Adrenal gland (tissue), 5 donors: ENCODE measurements at regions not wholly inside any gene's neighbourhood (a gene's known extent, or its start where the extent isn't known, plus 50 kb on each side); places are given as distances from the start of the nearest gene placed in this dataset.

Experiments
- POLR2A ChIP-seq, 2 donors: fragments of 450-650 bp; IDR thresholded peaks; one replicate each; pipeline ENCODE4 v1.6.1; 2017; ENCODE audit warnings: antibody characterized with exemption in 2 of 2, mild to moderate bottlenecking in 2 of 2, moderate library complexity in 1 of 2
- TF ChIP-seq, protein P1 (sequence below), 6 experiments: fragments of 450-650 bp in 4 of 6; fragments of 200-600 bp in 2 of 6; sonication (generic) in 1 of 6; IDR thresholded peaks; 1 replicate in 5 of 6; 2 replicates in 1 of 6; pipeline versions ENCODE4 v1.5.1 to v1.8.0; 2016 to 2021; ENCODE audit warnings: antibody characterized with exemption in 6 of 6, mild to moderate bottlenecking in 2 of 6, moderate library complexity in 1 of 6
- donor health status: DM: no; HTN: no; CAD: no.

DNA sequence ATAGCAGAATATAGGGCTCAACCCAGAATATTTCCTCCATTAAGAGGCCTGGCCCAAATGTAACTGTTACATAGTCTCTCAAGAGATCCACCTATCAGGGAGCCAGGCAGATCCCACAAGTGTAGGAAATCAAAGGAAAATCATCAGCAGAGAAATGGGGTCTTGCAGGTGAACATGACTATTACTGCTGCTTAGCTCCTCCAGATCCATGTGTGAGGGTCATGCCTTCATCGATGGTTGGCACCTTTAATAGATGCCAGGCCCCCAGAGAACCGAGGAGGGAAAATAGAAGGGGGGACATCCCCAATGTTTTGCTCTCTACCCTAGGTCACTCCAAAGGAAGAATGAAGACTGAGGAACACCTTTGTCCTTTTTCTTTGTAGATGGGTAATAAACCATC is 1029.9 kb upstream of the CADM2 start:
- TF ChIP-seq, protein P1, sequence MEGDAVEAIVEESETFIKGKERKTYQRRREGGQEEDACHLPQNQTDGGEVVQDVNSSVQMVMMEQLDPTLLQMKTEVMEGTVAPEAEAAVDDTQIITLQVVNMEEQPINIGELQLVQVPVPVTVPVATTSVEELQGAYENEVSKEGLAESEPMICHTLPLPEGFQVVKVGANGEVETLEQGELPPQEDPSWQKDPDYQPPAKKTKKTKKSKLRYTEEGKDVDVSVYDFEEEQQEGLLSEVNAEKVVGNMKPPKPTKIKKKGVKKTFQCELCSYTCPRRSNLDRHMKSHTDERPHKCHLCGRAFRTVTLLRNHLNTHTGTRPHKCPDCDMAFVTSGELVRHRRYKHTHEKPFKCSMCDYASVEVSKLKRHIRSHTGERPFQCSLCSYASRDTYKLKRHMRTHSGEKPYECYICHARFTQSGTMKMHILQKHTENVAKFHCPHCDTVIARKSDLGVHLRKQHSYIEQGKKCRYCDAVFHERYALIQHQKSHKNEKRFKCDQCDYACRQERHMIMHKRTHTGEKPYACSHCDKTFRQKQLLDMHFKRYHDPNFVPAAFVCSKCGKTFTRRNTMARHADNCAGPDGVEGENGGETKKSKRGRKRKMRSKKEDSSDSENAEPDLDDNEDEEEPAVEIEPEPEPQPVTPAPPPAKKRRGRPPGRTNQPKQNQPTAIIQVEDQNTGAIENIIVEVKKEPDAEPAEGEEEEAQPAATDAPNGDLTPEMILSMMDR (IDR thresholded peaks at IDR 0.05): no peak
- no peak for TF ChIP-seq POLR2A (IDR thresholded peaks at IDR 0.05)
